ENCODE measurements at regions not wholly inside any gene's neighbourhood (a gene's known extent, or its start where the extent isn't known, plus 50 kb on each side); places are given as distances from the start of the nearest gene placed in this dataset.

GRCh38 chr13:89490661-89491060, 1819.5 kb downstream of the SLITRK5 start:
- DNase-seq (ENCODE audit: extremely low read depth in 1 of 4, low spot score in 3 of 4) (no peak), ATAC-seq (no peak), FAIRE-seq (no peak)
- Histone ChIP-seq H3K4me1 (replicated peaks in 1 of 2; ENCODE audit: control insufficient read depth in 2 of 2, insufficient read depth in 2 of 2, low read length in 2 of 2) (no peaks in the 10 kb centered on the region), H3K9ac (ENCODE audit: insufficient read depth in 1 of 2, low read depth in 2 of 2, low read length in 2 of 2) (no peak overlapping the region), H3K9me1 (ENCODE audit: control insufficient read depth, insufficient read depth, low read length) (no peaks in the 10 kb centered on the region), H3K4me2 (ENCODE audit: insufficient read depth, low read length) (no peak overlapping the region), H3K27me3 (ENCODE audit: control insufficient read depth in 2 of 2, insufficient read depth in 2 of 2, low read length in 2 of 2) (no peaks in the 10 kb centered on the region), H4K20me1 (replicated peaks; ENCODE audit: control insufficient read depth, insufficient read depth, low read length) (no peaks in the 10 kb centered on the region), H3K4me3 (no peak overlapping the region), H2AFZ (ENCODE audit: low read depth, low read length) (no peak overlapping the region), H3K9me3 (replicated peaks; ENCODE audit: control insufficient read depth, insufficient read depth, low read depth, low read length) (no peaks in the 10 kb centered on the region), H3K79me2 (ENCODE audit: control insufficient read depth, insufficient read depth, low read length) (no peaks in the 10 kb centered on the region), H3K27ac (ENCODE audit: extremely low read depth, low read depth, low read length) (no peak overlapping the region), H3K36me3 (ENCODE audit: control insufficient read depth, insufficient read depth, low read length) (no peaks in the 10 kb centered on the region)
- CTCF ChIA-PET (ENCODE audit: low intra/inter-chr PET ratio): no interaction called here
- POLR2A ChIA-PET: no interaction called here
- BruUV-seq (replicated peaks): no TSS peak
- TF ChIP-seq RB1 (IDR thresholded peaks at IDR 0.05; ENCODE audit: low read depth): no peak
- TF ChIP-seq, protein P1, sequence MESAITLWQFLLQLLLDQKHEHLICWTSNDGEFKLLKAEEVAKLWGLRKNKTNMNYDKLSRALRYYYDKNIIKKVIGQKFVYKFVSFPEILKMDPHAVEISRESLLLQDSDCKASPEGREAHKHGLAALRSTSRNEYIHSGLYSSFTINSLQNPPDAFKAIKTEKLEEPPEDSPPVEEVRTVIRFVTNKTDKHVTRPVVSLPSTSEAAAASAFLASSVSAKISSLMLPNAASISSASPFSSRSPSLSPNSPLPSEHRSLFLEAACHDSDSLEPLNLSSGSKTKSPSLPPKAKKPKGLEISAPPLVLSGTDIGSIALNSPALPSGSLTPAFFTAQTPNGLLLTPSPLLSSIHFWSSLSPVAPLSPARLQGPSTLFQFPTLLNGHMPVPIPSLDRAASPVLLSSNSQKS (CRISPR knock-in tag; IDR thresholded peaks at IDR 0.05): no peak
- TF ChIP-seq LEF1 (IDR thresholded peaks at IDR 0.05): no peak
- no peak for TF ChIP-seq SREBF2 (CRISPR knock-in tag; IDR thresholded peaks at IDR 0.05)
- no peak for TF ChIP-seq CBX3 (IDR thresholded peaks at IDR 0.05; ENCODE audit: borderline replicate concordance in 1 of 2, low read length in 2 of 2)
- no peak for TF ChIP-seq ZBTB17 (CRISPR knock-in tag; IDR thresholded peaks at IDR 0.05)
- TF ChIP-seq MEF2D (tag; conservative IDR thresholded peaks at IDR 0.05; ENCODE audit: low read depth): no peak
- no peak for TF ChIP-seq NONO (IDR thresholded peaks at IDR 0.05; ENCODE audit: low read depth in 2 of 2, low read length in 1 of 2)
- TF ChIP-seq SIN3A (IDR thresholded peaks at IDR 0.05; ENCODE audit: borderline replicate concordance in 2 of 2, control insufficient read depth in 1 of 2, low read depth in 2 of 2, low read length in 2 of 2): no peak
- no peak for TF ChIP-seq IRF2 (CRISPR knock-in tag; IDR thresholded peaks at IDR 0.05)
- TF ChIP-seq TCFL5 (CRISPR knock-in tag; conservative IDR thresholded peaks at IDR 0.05): no peak
- TF ChIP-seq, protein P2, sequence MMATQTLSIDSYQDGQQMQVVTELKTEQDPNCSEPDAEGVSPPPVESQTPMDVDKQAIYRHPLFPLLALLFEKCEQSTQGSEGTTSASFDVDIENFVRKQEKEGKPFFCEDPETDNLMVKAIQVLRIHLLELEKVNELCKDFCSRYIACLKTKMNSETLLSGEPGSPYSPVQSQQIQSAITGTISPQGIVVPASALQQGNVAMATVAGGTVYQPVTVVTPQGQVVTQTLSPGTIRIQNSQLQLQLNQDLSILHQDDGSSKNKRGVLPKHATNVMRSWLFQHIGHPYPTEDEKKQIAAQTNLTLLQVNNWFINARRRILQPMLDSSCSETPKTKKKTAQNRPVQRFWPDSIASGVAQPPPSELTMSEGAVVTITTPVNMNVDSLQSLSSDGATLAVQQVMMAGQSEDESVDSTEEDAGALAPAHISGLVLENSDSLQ (IDR thresholded peaks at IDR 0.05): no peak
- no peak for TF ChIP-seq E2F6 (IDR thresholded peaks at IDR 0.05; ENCODE audit: borderline replicate concordance in 1 of 2, extremely low read depth in 1 of 2, insufficient read depth in 1 of 2, insufficient read length in 1 of 2, low read depth in 1 of 2, low read length in 1 of 2, poor library complexity in 1 of 2, severe bottlenecking in 1 of 2)
- no peak for TF ChIP-seq PCBP2 (IDR thresholded peaks at IDR 0.05; ENCODE audit: low read depth, low read length, poor library complexity, severe bottlenecking)
- TF ChIP-seq SAFB (IDR thresholded peaks at IDR 0.05; ENCODE audit: borderline replicate concordance, low read depth, low read length): no peak
- TF ChIP-seq RHOXF2B (CRISPR knock-in tag; conservative IDR thresholded peaks at IDR 0.05): no peak
- TF ChIP-seq SMARCC2 (IDR thresholded peaks at IDR 0.05; ENCODE audit: low read depth): no peak
- TF ChIP-seq FOXK2 (conservative IDR thresholded peaks at IDR 0.05 in 1 of 2, IDR thresholded peaks at IDR 0.05 in 1 of 2; ENCODE audit: low read depth in 2 of 2): no peak
- TF ChIP-seq, protein P3, sequence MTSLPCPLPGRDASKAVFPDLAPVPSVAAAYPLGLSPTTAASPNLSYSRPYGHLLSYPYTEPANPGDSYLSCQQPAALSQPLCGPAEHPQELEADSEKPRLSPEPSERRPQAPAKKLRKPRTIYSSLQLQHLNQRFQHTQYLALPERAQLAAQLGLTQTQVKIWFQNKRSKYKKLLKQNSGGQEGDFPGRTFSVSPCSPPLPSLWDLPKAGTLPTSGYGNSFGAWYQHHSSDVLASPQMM (CRISPR knock-in tag; IDR thresholded peaks at IDR 0.05): no peak
- no peak for TF ChIP-seq RBBP5 (IDR thresholded peaks at IDR 0.05; ENCODE audit: borderline replicate concordance, insufficient read depth, low read length, poor library complexity, severe bottlenecking)
- in situ Hi-C loops (cut with MboI) (no loop called here), intact Hi-C loops (cut with micrococcal nuclease) (no loop called here)
- WGBS (ENCODE audit: insufficient coverage, low coverage, missing lambda C conversion rate): 0% methylated on average over 1 of the region's 1 CpG

Data from K562 (cell line).